ENCODE measurements at regions not wholly inside any gene's neighbourhood (a gene's known extent, or its start where the extent isn't known, plus 50 kb on each side); places are given as distances from the start of the nearest gene placed in this dataset.

DNA sequence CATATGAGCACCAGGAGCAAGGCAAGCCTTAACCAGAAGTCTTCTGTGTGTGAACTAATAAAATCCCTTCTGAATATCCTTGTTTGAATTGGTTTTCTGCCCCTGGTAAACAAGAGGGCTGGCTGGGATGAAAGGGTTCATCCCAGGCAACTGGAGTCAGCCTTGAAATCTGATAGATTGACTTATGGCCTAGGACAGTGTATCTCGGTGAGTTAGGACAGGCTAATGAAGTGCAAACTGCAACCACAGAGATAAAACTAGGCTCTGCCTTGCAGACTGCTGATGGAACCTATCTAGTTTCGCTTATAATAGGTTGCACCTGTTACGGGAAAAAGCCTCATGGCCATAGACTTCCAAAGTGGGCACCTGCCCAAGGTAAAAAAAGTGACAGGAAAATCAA is 451.9 kb upstream of the NOVA1 start:
- DNase-seq (no peak), ATAC-seq (no peak)
- no peaks in the 10 kb centered on the region for H3K27me3 Mint-ChIP-seq
- no peak overlapping the region for H3K27ac Mint-ChIP-seq
- ChIA-PET CTCF (no interaction called here), POLR2A (no interaction called here)
- peaks cover 13% of the 10 kb centered on the region for H3K9me3 Mint-ChIP-seq (ENCODE audit: low read depth)
- intact Hi-C loops (cut with DNase I, micrococcal nuclease), result no loop called here
- H3K4me3 Mint-ChIP-seq, result no peak overlapping the region
- no peaks in the 10 kb centered on the region for H3K36me3 Mint-ChIP-seq (ENCODE audit: low read depth)
- H3K4me1 Mint-ChIP-seq, result no peaks in the 10 kb centered on the region

DNA sequence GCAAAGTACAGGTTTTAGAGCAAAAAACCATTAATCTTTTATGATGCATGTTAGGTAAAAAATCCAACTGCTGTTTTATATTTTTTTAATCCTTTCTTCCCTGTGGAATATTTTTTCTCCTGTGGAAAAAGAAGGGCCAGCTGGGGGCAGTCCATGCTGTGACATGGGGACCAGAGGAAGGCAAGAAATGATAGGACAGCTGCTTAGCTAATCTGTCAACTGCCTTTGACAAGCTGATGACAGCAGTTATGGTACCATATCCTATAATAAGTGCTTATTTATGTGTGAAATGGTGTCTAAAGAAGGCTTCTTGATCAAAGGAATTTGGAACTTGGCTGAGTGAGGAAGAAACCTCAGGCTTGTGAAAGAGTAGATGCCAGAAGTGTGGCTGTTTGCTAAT is 452.4 kb upstream of the NOVA1 start:
- Mint-ChIP-seq H3K36me3 (ENCODE audit: low read depth) (no peaks in the 10 kb centered on the region), H3K27me3 (no peaks in the 10 kb centered on the region), H3K27ac (no peak overlapping the region), H3K4me3 (no peak overlapping the region), H3K4me1 (no peaks in the 10 kb centered on the region), H3K9me3 (ENCODE audit: low read depth) (peaks cover 13% of the 10 kb centered on the region)
- ChIA-PET CTCF (no interaction called here), POLR2A (no interaction called here)
- ATAC-seq (no peak), DNase-seq (no peak)
- intact Hi-C loops (cut with DNase I, micrococcal nuclease), result no loop called here

DNA sequence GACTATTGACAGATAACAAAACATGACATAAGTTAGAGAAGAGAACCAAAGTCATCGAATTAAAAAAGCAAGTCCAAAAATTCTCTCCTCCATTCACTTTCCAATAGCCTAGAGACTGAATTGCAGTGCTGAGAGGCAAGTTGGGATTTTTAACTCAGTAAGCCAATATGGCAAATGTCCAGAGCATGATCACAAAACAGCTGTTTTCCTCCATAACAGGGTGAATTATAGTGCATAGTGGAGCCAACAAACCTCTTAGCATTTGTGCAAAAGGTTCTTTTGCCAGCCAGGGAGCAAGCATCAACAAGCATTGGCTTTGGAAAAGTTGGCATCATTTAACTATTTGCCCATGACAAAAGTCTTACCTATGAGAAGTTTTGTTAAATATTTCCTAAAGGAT is 458.8 kb upstream of the NOVA1 start:
- Mint-ChIP-seq H3K9me3 (ENCODE audit: low read depth) (peaks cover 15% of the 10 kb centered on the region), H3K27ac (no peak overlapping the region), H3K27me3 (no peaks in the 10 kb centered on the region), H3K4me1 (no peaks in the 10 kb centered on the region), H3K4me3 (no peak overlapping the region), H3K36me3 (ENCODE audit: low read depth) (no peaks in the 10 kb centered on the region)
- CTCF ChIA-PET, result no interaction called here
- DNase-seq (no peak), ATAC-seq (no peak)
- POLR2A ChIA-PET, result no interaction called here
- intact Hi-C loops (cut with DNase I, micrococcal nuclease), result no loop called here

DNA sequence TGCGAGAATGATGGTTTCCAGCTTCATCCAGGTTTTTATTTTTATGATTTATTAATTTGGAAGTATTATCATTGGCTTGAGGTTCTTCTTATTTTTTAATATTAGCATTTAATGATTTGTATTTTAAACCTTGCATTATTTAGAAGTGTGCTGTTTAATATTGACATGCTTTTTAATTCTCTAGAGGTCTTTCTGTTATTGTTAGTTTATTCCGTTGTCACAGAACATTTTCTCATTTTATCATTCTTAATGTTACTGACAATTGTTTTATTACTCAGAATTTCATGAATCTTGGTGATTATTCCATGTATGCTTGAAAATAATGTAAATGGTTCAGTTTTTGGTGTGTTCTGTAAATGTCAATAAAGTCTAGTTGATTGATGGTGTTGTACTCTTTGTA is 463.5 kb upstream of the NOVA1 start:
- H3K36me3 Mint-ChIP-seq (ENCODE audit: low read depth), result no peaks in the 10 kb centered on the region
- no peak overlapping the region for H3K27ac Mint-ChIP-seq
- H3K4me3 Mint-ChIP-seq, result no peak overlapping the region
- intact Hi-C loops (cut with DNase I, micrococcal nuclease), result no loop called here
- DNase-seq (no peak), ATAC-seq (no peak)
- H3K4me1 Mint-ChIP-seq, result no peaks in the 10 kb centered on the region
- ChIA-PET POLR2A (no interaction called here), CTCF (no interaction called here)
- H3K27me3 Mint-ChIP-seq, result no peaks in the 10 kb centered on the region
- H3K9me3 Mint-ChIP-seq (ENCODE audit: low read depth), result peaks cover 5% of the 10 kb centered on the region

DNA sequence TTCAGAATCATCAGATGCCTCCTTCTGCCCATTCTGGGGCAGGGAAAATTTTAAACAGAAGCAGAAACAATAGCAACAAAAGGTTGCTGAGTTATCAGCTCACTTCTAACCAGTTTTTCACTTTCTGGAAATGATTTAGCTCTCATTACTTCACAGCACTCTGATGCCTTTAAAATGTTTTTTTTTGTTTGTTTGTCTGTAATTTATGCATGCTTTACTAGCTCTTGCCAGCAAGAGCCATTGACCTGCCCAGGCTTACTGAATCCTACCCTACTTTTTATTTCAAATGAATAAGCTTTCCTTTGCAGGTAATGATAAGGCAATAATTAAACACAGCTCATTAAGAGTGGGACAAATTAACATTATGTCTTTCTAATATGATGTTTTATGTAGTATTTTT is 466.1 kb upstream of the NOVA1 start:
- POLR2A ChIA-PET, result no interaction called here

DNA sequence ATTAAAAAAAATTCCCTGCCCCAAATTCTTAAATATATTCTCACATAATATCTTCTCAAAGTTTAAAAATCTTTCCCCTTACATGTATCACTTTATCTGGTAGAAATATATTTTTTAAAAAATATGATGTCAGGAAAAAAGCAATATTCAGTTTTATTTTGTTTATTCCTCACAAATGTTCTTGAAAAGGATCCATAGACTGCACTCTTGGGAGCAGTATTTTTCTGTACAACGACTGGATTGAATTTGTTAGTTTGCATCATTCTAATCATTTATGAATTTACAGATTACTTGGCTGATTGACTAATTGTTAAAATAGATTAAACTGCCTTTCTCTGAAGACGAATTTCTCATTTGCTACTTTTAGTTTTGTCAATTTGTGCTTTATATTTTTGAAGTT is 468.1 kb upstream of the NOVA1 start:
- no peak overlapping the region for H3K27ac Mint-ChIP-seq
- intact Hi-C loops (cut with DNase I, micrococcal nuclease), result no loop called here
- H3K36me3 Mint-ChIP-seq (ENCODE audit: low read depth), result no peaks in the 10 kb centered on the region
- H3K27me3 Mint-ChIP-seq, result no peaks in the 10 kb centered on the region
- no peak overlapping the region for H3K4me3 Mint-ChIP-seq
- no peaks in the 10 kb centered on the region for H3K4me1 Mint-ChIP-seq
- ATAC-seq, result no peak
- POLR2A ChIA-PET, result no interaction called here
- DNase-seq, result no peak
- peaks cover 2% of the 10 kb centered on the region for H3K9me3 Mint-ChIP-seq (ENCODE audit: low read depth)
- CTCF ChIA-PET, result no interaction called here

More for the DNA sequence above, 466.1 kb upstream of the NOVA1 start:
- no peaks in the 10 kb centered on the region for H3K27me3 Mint-ChIP-seq
- ATAC-seq (no peak), DNase-seq (no peak)
- no peaks in the 10 kb centered on the region for H3K4me1 Mint-ChIP-seq
- H3K9me3 Mint-ChIP-seq (ENCODE audit: low read depth), result no peaks in the 10 kb centered on the region
- intact Hi-C loops (cut with DNase I, micrococcal nuclease), result no loop called here
- H3K36me3 Mint-ChIP-seq (ENCODE audit: low read depth), result no peaks in the 10 kb centered on the region
- CTCF ChIA-PET, result no interaction called here
- H3K4me3 Mint-ChIP-seq, result no peak overlapping the region
- no peak overlapping the region for H3K27ac Mint-ChIP-seq

DNA sequence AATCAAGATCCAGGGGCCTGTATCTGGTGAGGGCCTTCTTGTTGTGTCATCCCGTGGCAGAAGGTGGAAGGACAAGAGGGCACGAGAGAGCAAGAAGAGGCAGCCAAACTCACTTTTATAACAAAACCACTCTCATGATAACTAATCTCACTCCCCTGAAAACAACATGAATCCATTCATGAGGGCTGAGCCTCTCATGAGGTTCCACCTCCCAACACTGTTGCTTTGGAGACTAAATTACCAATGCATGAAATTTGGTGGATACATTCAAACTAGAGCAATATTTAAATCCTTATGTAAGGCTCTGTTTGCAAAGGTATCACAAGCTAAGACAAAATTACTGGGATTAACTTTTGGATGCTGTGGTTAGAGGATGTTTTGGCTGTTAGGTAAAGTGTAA is 470.1 kb upstream of the NOVA1 start:
- H3K9me3 Mint-ChIP-seq (ENCODE audit: low read depth), result peaks cover 2% of the 10 kb centered on the region
- ChIA-PET POLR2A (no interaction called here), CTCF (no interaction called here)
- no peaks in the 10 kb centered on the region for H3K27me3 Mint-ChIP-seq
- H3K27ac Mint-ChIP-seq, result no peak overlapping the region
- intact Hi-C loops (cut with DNase I, micrococcal nuclease), result no loop called here
- no peaks in the 10 kb centered on the region for H3K4me1 Mint-ChIP-seq
- no peaks in the 10 kb centered on the region for H3K36me3 Mint-ChIP-seq (ENCODE audit: low read depth)
- DNase-seq, result no peak
- no peak overlapping the region for H3K4me3 Mint-ChIP-seq
- ATAC-seq, result no peak

DNA sequence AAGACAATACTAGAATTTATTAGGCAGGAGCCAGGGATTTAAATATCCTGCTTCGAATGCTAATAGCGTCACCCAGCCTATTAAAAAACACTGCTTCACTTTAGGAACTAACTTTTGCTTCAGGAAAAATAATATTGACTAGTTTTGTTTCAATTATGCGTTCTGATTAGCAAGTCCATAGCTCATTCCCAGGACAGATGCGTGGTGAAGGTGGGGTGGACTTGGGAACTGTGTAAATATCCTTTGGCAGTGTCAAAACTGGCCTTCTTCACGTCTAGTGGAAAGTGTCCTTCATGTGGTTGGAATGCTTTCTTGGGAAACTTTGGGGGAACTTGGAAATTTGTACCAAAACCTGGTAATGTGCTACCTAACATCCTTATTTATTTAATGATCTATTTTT is 474.8 kb upstream of the NOVA1 start:
- H3K9me3 Mint-ChIP-seq (ENCODE audit: low read depth), result peaks cover 11% of the 10 kb centered on the region
- no peaks in the 10 kb centered on the region for H3K36me3 Mint-ChIP-seq (ENCODE audit: low read depth)
- no peak overlapping the region for H3K27ac Mint-ChIP-seq
- H3K4me1 Mint-ChIP-seq, result no peaks in the 10 kb centered on the region
- ATAC-seq, result no peak
- no peaks in the 10 kb centered on the region for H3K27me3 Mint-ChIP-seq
- CTCF ChIA-PET, result no interaction called here
- POLR2A ChIA-PET, result no interaction called here
- intact Hi-C loops (cut with DNase I, micrococcal nuclease), result no loop called here
- H3K4me3 Mint-ChIP-seq, result no peak overlapping the region
- no peak for DNase-seq

DNA sequence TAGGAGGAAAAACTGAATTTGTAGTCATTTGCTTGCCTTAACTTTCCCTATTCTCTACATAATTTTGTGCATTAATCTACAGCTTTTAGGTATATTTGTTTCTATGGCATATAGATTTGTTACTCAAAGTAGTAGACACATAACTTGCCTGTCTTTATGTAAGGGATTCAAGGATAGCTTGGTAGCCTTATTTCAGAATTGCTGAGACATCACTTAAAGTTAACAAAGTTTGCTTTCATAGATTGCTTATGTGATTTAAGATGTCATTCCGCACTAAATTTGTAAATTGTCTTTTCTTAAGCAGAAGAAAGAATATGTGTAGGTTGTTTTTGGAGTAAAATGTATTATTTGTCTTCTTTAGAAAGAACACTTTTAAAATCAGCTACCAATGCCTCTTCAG is 477.7 kb upstream of the NOVA1 start:
- Mint-ChIP-seq H3K9me3 (ENCODE audit: low read depth) (peaks cover 9% of the 10 kb centered on the region), H3K4me3 (no peak overlapping the region), H3K36me3 (ENCODE audit: low read depth) (no peaks in the 10 kb centered on the region), H3K4me1 (no peaks in the 10 kb centered on the region), H3K27me3 (no peaks in the 10 kb centered on the region), H3K27ac (no peak overlapping the region)
- no peak for DNase-seq
- ChIA-PET CTCF (no interaction called here), POLR2A (no interaction called here)
- no peak for ATAC-seq
- intact Hi-C loops (cut with DNase I, micrococcal nuclease), result no loop called here

DNA sequence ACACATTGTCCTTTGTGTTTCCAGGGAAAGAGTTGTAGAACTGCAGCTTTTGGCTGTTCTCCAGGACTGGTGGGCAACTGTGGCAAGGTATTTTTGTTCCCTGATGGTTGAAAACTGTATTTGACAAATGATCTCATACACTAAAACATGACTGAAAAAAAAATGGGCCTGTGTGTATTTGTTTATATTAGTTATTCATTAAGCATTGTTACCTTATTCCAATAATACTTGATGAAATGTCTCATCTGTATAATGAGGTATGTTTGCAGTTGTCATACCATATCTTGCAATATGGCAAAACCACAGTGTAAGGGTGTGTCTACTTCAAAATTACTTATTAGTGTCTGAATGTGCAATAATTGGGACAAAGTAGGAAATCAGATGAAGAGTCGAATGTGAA is 479.4 kb upstream of the NOVA1 start:
- ChIA-PET CTCF (no interaction called here), POLR2A (no interaction called here)
- Mint-ChIP-seq H3K4me1 (no peaks in the 10 kb centered on the region), H3K36me3 (ENCODE audit: low read depth) (no peaks in the 10 kb centered on the region), H3K27me3 (no peaks in the 10 kb centered on the region), H3K27ac (no peak overlapping the region), H3K4me3 (no peak overlapping the region), H3K9me3 (ENCODE audit: low read depth) (peaks cover 9% of the 10 kb centered on the region)
- intact Hi-C loops (cut with DNase I, micrococcal nuclease), result no loop called here
- DNase-seq, result no peak
- ATAC-seq, result no peak

DNA sequence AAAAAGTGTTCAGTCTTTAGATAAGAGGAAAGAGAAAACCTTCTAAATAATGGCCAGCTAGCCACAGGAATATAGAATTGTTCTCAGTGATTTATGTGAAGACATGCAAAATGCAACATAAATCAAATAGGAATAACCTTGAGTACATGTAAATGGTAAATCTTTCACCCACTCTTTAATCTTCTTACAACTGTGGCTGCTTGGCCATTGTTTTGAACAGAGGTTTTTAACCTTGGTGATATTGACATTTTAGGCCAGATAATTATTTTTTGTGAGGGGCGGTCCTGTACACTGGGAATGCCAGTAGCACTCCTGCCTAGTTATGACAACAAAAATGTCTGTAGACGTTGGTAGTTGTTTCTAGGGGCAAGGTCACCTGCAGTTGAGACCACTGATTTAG is 479.9 kb upstream of the NOVA1 start:
- no peaks in the 10 kb centered on the region for H3K4me1 Mint-ChIP-seq
- H3K4me3 Mint-ChIP-seq, result no peak overlapping the region
- intact Hi-C loops (cut with DNase I, micrococcal nuclease), result no loop called here
- H3K27ac Mint-ChIP-seq, result no peak overlapping the region
- CTCF ChIA-PET, result no interaction called here
- H3K36me3 Mint-ChIP-seq (ENCODE audit: low read depth), result no peaks in the 10 kb centered on the region
- no peak for DNase-seq
- POLR2A ChIA-PET, result no interaction called here
- peaks cover 13% of the 10 kb centered on the region for H3K9me3 Mint-ChIP-seq (ENCODE audit: low read depth)
- no peak for ATAC-seq
- no peaks in the 10 kb centered on the region for H3K27me3 Mint-ChIP-seq

DNA sequence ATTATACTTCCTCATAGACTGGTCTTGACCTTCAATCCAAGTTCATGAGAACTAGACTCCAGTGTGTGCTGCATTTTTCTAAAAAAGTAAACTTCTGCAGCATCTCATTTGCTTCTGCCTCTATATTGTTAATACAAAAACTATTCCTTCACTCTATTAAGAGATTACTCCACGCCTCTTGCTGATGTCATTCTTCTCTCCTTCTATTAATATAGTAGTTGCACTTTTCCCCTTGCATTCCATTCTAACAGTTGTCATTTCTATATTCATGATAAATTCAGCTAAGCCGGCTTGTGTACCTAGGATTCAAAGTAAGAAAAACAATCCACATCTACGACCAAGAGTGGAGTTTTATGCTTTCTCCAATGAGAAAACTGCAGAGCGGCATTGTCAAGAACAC is 480.4 kb upstream of the NOVA1 start:
- ATAC-seq, result no peak
- Mint-ChIP-seq H3K9me3 (ENCODE audit: low read depth) (peaks cover 16% of the 10 kb centered on the region), H3K27ac (no peak overlapping the region)

DNA sequence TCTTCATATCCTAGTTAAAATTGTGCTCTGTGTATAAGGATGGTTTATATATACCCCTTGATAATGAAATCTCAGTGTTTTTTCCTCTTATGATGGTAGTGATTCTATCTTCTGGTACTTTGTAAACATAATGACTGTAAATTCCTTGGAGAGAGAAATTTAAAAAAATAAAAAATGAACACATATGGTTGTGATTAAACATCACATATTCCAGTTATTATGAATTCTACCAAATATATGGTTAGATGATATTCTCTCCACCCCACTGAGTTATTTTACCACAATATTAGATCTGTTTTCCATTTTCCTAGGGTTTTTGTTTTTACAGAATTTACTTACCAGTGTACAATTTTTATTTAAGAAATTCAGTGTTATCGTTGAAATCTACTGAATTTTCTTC is 481.9 kb upstream of the NOVA1 start:
- no peak overlapping the region for H3K4me3 Mint-ChIP-seq
- no peaks in the 10 kb centered on the region for H3K36me3 Mint-ChIP-seq (ENCODE audit: low read depth)
- peaks cover 12% of the 10 kb centered on the region for H3K9me3 Mint-ChIP-seq (ENCODE audit: low read depth)
- ChIA-PET POLR2A (no interaction called here), CTCF (interaction anchor here (1.0 kb wide), 1 partner anchor 10 kb away, joined by 3 read pairs; no protein-coding TSS in a partner anchor)
- H3K27me3 Mint-ChIP-seq, result no peaks in the 10 kb centered on the region
- DNase-seq (no peak), ATAC-seq (no peak)
- H3K27ac Mint-ChIP-seq, result no peak overlapping the region
- H3K4me1 Mint-ChIP-seq, result no peaks in the 10 kb centered on the region
- intact Hi-C loops (cut with DNase I, micrococcal nuclease), result no loop called here

More for the DNA sequence above, 480.4 kb upstream of the NOVA1 start:
- no peaks in the 10 kb centered on the region for H3K27me3 Mint-ChIP-seq
- intact Hi-C loops (cut with DNase I, micrococcal nuclease), result no loop called here
- no peak overlapping the region for H3K4me3 Mint-ChIP-seq
- no peaks in the 10 kb centered on the region for H3K4me1 Mint-ChIP-seq
- no peaks in the 10 kb centered on the region for H3K36me3 Mint-ChIP-seq (ENCODE audit: low read depth)
- no peak for DNase-seq
- ChIA-PET POLR2A (no interaction called here), CTCF (no interaction called here)

Measured in activated CD4-positive, alpha-beta T cell treated with anti-CD3 and anti-CD28 coated beads for 36 hours (primary cell).